Activated T-helper 1 cell treated with anti-CD3 and anti-CD28 coated beads, Interleukin-12 subunit alpha, Interleukin-12 subunit beta, Interleukin-2, Interleukin-4 antibody, amounts not matched to agents 30 ng/mL and 10 ng/mL and 1 ng/mL, durations not matched to agents 14 hours and 24 hours and 36 hours (primary cell): ENCODE measurements at regions not wholly inside any gene's neighbourhood (a gene's known extent, or its start where the extent isn't known, plus 50 kb on each side); places are given as distances from the start of the nearest gene placed in this dataset.

ENCODE experiments used
- DNase-seq: peaks from one replicate; pipeline ENCODE4 v3.0.0; 2021; ENCODE audit warnings: low spot score
- H3K27ac Mint-ChIP-seq: one replicate; pipeline ENCODE4 v1.8.0; 2021; ENCODE audit warnings: mild to moderate bottlenecking, mixed read lengths
- H3K27me3 Mint-ChIP-seq: one replicate; pipeline ENCODE4 v1.8.0; 2022; ENCODE audit warnings: mild to moderate bottlenecking, moderate library complexity, mixed read lengths; ENCODE audit not compliant: insufficient read depth
- H3K36me3 Mint-ChIP-seq: one replicate; pipeline ENCODE4 v1.8.0; 2021; ENCODE audit warnings: low read depth, mixed read lengths
- H3K4me1 Mint-ChIP-seq: one replicate; pipeline ENCODE4 v1.8.0; 2021; ENCODE audit warnings: low read depth, mixed read lengths
- H3K4me3 Mint-ChIP-seq: one replicate; pipeline ENCODE4 v1.8.0; 2021; ENCODE audit warnings: mild to moderate bottlenecking, moderate library complexity, mixed read lengths
- H3K9me3 Mint-ChIP-seq: one replicate; pipeline ENCODE4 v1.8.0; 2021; ENCODE audit warnings: mixed read lengths
- intact Hi-C: fragments of 100-400 bp; cut with micrococcal nuclease; formaldehyde crosslinking; loops from one replicate; pipeline ENCODE4 v1.15.1; 2024

DNA sequence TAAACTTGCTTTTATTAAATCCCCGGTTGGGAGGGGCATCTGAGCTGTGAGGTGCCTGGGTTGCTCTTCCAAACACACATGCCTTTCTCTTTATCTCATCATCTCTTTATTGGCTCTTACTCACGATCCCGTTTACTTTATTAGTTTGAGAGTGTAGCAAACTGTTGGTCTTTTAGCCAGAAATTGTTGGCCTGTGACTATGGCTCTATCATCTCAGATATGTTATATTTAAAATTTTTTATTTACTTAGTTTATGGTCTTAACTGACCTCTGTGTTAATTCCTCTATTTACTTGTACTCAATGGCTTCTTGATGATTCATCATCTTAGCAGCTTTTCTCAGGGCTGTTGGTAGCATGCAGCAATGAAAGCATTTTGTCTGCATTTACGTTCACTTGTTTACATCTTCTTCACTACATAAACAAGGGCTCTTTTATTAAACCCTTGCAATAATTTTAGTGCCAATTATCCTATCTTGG is 408.4 kb downstream of the HRH4 start:
- Mint-ChIP-seq H3K36me3 (no peaks in the 10 kb centered on the region), H3K4me3 (no peak overlapping the region), H3K9me3 (no peaks in the 10 kb centered on the region), H3K27ac (no peak overlapping the region), H3K27me3 (no peaks in the 10 kb centered on the region), H3K4me1 (no peaks in the 10 kb centered on the region)
- intact Hi-C loops: no loop called here
- no peak for DNase-seq

DNA sequence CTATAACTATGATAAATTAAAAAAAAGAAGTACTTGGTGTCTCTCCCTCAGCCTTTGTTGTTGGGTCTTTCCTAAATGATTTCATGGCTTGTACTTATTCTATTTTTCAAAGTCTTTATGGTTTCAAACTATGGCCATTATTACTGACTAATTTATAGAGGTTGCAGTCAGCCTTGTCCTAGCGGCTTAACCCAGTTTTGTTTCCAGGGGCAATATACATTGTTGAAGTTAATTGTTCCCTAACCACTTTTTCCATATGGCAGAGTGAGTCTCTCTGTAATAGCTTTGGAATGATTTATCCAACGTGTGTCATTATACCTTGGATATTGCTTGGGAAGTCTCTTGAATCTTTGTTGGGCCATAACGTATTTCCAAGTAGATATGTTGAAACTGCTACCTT is 408.8 kb downstream of the HRH4 start:
- H3K4me1 Mint-ChIP-seq: no peaks in the 10 kb centered on the region
- no peak overlapping the region for H3K27ac Mint-ChIP-seq
- H3K9me3 Mint-ChIP-seq: no peaks in the 10 kb centered on the region
- no peaks in the 10 kb centered on the region for H3K27me3 Mint-ChIP-seq
- H3K36me3 Mint-ChIP-seq: no peaks in the 10 kb centered on the region
- no peak overlapping the region for H3K4me3 Mint-ChIP-seq
- DNase-seq: no peak
- intact Hi-C loops: no loop called here

DNA sequence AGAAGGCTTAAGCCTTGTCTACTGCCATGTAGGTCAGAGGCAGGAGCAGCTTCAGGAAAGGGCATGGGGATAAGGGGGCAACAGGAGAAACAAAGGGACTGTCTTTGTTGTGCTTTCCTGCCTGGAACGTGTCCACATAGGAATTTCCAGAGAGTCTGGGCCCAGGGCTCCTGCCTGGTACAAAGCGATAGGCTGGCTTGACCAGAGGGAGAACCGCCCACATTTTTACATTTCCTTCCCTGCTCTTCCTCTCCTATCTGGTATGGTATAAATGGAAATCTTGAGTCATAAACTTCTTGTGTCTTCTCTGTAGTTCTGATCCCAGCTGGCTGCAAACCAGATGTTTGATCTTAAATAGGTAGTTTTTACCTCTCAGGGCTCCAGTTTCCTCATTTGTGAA is 414.8 kb downstream of the HRH4 start:
- Mint-ChIP-seq H3K4me1 (no peaks in the 10 kb centered on the region), H3K27ac (no peak overlapping the region), H3K4me3 (no peak overlapping the region), H3K36me3 (no peaks in the 10 kb centered on the region), H3K27me3 (no peaks in the 10 kb centered on the region), H3K9me3 (no peaks in the 10 kb centered on the region)
- no peak for DNase-seq
- intact Hi-C loops: no loop called here

DNA sequence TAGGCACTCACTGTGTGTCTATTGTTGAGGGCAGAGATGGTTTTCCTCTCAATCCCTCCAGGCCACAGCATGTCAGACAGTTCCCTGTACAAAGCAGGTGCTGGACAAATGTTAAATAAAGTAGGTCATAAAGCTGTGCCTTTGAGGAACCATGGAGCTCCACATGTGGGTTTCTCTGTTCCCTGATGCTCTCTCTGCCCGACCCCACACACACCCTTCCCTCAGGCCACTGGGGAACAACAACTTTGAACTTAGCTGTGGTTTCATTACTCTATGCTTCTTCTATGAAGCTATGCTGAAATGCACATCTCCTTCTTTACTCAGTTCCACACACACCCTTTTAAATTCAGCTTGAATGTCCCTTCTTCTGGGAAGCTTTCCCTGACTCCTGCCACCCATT is 415.3 kb downstream of the HRH4 start:
- intact Hi-C loops: no loop called here
- Mint-ChIP-seq H3K9me3 (no peaks in the 10 kb centered on the region), H3K27me3 (no peaks in the 10 kb centered on the region), H3K36me3 (no peaks in the 10 kb centered on the region), H3K4me1 (no peaks in the 10 kb centered on the region), H3K27ac (no peak overlapping the region), H3K4me3 (no peak overlapping the region)
- DNase-seq: no peak

DNA sequence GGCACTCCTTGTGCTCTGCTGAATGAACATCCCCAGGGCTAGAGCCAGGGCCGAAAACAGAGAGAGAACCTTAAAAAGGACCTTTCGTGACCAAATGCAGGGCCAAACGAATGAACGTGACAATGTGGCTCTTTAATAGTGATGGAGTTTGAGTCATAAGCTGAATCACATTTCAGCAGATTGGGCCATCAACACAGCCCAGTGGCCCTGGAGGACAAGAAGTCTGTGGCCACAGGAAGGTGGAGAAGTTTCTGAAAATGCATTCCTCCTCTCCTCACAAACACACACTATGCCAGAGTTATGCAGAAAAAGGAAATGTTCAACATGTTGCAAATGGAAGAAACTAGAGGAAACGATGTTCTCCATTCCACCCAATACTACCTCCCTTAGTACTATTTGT is 415.8 kb downstream of the HRH4 start:
- H3K27me3 Mint-ChIP-seq: no peaks in the 10 kb centered on the region
- intact Hi-C loops: no loop called here
- no peak for DNase-seq
- no peaks in the 10 kb centered on the region for H3K9me3 Mint-ChIP-seq
- H3K27ac Mint-ChIP-seq: no peak overlapping the region
- H3K36me3 Mint-ChIP-seq: no peaks in the 10 kb centered on the region
- H3K4me3 Mint-ChIP-seq: no peak overlapping the region
- H3K4me1 Mint-ChIP-seq: no peaks in the 10 kb centered on the region

DNA sequence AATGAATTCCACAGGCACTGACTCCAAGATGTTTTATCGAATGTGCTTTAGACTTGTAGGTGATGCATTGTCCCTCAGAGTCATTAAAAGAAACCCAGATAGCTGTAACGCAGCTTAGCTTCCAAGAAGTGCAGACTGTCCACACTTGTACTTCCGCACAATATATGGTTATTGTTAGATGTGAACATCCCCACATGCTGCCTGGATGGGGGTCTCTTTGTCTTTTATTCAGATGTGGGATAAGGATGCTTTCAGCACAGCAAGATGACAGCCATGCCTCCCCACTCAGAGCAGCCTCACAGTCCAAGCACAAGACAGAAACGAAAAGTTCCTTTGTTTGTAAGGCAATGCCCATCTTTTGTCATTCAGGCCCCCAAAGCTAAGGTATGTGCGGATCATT is 416.6 kb downstream of the HRH4 start:
- H3K4me3 Mint-ChIP-seq: no peak overlapping the region
- no peaks in the 10 kb centered on the region for H3K27me3 Mint-ChIP-seq
- intact Hi-C loops: no loop called here
- H3K27ac Mint-ChIP-seq: no peak overlapping the region
- no peaks in the 10 kb centered on the region for H3K9me3 Mint-ChIP-seq
- H3K4me1 Mint-ChIP-seq: no peaks in the 10 kb centered on the region
- DNase-seq: no peak
- H3K36me3 Mint-ChIP-seq: no peaks in the 10 kb centered on the region

DNA sequence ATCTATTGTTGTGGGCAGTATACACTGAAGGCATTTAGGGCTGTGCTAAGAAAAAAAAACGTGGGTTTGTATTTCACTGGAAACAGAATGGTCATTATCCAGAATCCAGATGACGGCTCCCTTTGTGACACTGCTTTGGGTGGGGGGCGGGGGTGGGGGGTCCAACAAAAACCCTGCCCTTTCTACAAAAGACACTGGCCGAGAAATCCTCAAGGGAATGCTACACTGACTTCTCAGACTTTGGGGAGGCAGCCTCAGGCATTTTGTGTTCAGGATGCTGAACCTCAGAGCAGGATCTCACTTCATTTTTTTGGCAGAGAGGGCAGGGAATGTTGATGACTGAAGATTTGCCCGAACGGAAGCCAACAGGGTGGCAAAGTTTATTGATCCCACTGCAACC is 417.1 kb downstream of the HRH4 start:
- intact Hi-C loops: no loop called here
- Mint-ChIP-seq H3K9me3 (no peaks in the 10 kb centered on the region), H3K4me3 (no peak overlapping the region), H3K4me1 (no peaks in the 10 kb centered on the region), H3K27ac (no peak overlapping the region), H3K36me3 (no peaks in the 10 kb centered on the region), H3K27me3 (no peaks in the 10 kb centered on the region)
- DNase-seq: no peak

DNA sequence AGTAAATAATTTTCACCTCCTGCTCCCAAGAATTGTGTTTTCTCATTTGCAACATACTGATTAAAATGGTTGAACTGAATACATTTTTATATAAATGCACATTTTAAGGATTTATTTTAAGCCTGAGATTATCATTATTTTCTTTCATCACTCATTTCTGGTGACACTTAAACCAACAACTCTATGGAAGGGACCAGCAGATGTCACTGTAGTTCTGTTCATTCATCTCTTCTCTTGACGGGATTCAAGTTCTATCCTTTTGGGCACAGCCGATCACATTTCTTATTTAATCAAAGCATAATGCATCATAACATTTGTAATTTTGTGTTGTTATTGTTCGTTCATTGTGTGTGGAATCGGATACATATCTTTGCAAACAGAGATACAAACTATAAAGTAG is 417.9 kb downstream of the HRH4 start:
- Mint-ChIP-seq H3K36me3 (no peaks in the 10 kb centered on the region), H3K27me3 (no peaks in the 10 kb centered on the region), H3K4me1 (no peaks in the 10 kb centered on the region), H3K4me3 (no peak overlapping the region), H3K9me3 (no peaks in the 10 kb centered on the region), H3K27ac (no peak overlapping the region)
- no peak for DNase-seq
- intact Hi-C loops: no loop called here

DNA sequence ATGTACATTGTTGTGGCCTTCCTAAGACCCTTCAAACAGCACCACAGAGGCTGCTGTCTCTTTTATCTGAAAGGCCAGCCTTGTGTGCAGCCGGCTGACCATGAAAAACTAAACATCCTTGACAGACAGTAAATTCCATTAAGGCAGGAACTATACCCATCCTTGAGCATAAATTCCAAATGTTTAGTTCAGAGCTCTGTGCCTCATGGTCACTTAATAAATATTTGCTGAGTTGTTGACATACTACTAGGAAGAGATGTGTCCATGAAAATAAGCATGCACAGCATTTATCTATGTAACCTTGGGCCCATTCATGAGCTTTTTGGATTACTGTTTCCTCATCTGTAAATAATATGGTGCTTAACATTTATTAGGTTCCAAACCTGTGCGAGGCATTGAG is 424.8 kb downstream of the HRH4 start:
- no peaks in the 10 kb centered on the region for H3K36me3 Mint-ChIP-seq
- H3K27ac Mint-ChIP-seq: no peak overlapping the region
- intact Hi-C loops: no loop called here
- H3K27me3 Mint-ChIP-seq: no peaks in the 10 kb centered on the region
- no peaks in the 10 kb centered on the region for H3K4me1 Mint-ChIP-seq
- DNase-seq: no peak
- no peaks in the 10 kb centered on the region for H3K9me3 Mint-ChIP-seq
- H3K4me3 Mint-ChIP-seq: no peak overlapping the region

DNA sequence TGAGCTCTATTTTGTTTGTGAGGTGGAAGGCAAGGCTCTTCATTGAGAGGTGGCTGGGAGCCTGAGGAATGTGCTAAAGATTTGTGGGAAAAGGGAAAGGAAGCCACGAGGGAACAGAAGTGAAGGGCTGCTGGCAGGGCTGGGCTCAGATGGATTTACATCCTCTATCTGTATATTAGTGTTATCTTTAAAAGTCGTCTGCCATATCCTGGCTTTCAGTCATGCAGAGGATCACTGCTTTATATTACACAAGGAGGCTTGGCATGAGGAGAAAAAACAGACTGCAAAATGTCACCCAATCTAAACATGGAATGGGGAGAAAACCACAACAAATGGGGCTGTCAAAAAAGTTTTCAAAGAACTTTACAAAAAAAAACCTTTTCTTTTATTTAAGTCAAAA is 434.4 kb downstream of the HRH4 start:
- intact Hi-C loops: no loop called here
- no peak for DNase-seq
- Mint-ChIP-seq H3K36me3 (no peaks in the 10 kb centered on the region), H3K9me3 (no peaks in the 10 kb centered on the region), H3K4me3 (no peak overlapping the region), H3K27ac (no peak overlapping the region), H3K27me3 (no peaks in the 10 kb centered on the region), H3K4me1 (no peaks in the 10 kb centered on the region)

DNA sequence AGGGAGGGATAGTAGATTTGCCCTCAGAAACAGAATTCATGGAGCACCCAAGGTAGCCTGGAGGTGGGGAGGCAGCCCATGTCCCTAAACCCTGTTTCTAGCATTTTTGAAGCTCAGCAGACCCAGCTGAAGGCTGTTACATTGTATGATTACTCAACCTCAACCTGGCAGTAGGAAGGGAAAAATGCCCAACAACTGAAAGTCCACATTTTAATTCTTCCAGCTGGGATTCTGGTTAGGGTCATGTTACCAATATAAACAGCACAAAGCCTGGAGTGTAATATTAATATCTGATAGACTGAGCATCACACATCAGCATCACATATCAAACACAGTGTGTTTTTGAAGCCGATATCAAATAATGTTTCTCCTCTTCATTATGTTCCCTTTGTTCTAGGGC is 437.0 kb downstream of the HRH4 start:
- Mint-ChIP-seq H3K27me3 (no peaks in the 10 kb centered on the region), H3K36me3 (no peaks in the 10 kb centered on the region), H3K4me3 (no peak overlapping the region), H3K9me3 (peaks cover 6% of the 10 kb centered on the region), H3K27ac (no peak overlapping the region), H3K4me1 (no peaks in the 10 kb centered on the region)
- intact Hi-C loops: no loop called here
- DNase-seq: no peak

DNA sequence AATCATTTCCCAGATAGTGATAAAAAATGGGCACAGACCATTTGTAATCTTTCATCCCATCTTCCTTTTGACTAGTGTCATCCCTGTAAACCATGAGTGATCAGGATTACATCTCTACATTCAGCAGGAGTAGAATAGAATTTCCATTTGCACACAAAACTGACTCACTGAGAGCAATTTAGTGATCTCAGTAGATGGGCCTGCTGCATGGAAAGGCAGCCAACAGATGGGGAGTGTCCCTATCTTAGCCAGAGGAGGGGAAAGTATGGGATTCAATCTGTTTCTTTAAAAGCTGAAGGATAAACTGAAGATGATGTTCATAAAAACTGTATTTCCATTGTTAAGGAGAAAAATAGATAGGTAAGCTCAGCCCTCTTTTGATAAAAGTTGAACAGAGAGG is 441.7 kb downstream of the ZNF521 start:
- intact Hi-C loops: no loop called here
- Mint-ChIP-seq H3K4me1 (no peaks in the 10 kb centered on the region), H3K4me3 (no peak overlapping the region), H3K27ac (no peak overlapping the region), H3K36me3 (no peaks in the 10 kb centered on the region), H3K27me3 (peaks cover 3% of the 10 kb centered on the region), H3K9me3 (no peaks in the 10 kb centered on the region)
- no peak for DNase-seq

DNA sequence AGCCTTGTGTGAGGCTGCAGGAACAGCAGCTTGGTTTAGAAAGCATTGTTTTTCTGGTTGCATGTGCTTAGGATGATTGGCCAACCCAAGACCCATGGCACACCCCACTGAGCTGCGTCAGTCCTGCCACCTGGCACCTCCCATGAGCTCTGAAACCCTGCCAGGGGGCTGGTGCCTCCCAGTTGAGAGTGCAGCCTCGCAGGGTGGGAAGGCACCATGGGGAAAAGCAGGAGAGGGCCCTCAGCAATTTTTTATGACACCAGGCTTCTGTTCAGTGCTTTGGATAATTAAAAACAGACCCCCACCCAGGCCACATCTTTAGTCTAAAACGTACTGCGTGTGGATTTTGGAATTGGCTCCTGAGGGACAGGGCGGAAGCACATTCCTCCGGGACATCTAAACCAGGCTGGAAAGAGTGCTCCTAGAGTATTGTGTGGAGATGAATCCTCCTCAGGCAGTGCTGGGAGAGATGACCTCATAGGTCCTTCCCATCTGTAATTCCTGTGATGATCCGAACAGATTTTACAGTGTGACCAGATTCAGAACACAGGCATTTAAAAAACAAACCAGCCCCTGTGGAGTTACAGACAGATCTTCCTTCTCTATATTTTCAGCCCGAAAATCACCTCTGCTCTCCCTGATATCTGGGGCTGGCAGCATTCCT is 438.3 kb downstream of the ZNF521 start:
- no peaks in the 10 kb centered on the region for H3K36me3 Mint-ChIP-seq
- intact Hi-C loops: no loop called here
- DNase-seq: no peak
- H3K27ac Mint-ChIP-seq: no peak overlapping the region
- H3K4me3 Mint-ChIP-seq: no peak overlapping the region
- no peaks in the 10 kb centered on the region for H3K9me3 Mint-ChIP-seq
- H3K4me1 Mint-ChIP-seq: no peaks in the 10 kb centered on the region
- peaks cover 3% of the 10 kb centered on the region for H3K27me3 Mint-ChIP-seq

DNA sequence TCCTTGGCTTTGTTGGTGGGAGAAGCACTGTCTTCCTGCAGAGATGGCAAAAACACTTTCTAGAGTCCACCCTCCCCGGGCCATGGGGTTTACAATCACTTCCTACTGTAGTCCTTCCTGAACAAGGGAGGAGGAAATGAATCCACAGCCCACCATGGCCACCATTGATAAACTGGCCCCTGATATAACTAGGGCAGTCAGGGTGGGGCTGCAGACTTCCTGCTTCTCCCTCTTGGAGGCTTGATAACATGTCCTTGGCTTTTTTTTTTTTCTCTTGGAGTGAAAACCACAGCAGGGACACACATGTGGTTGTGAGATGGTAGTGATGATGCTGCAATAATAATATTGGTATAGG is 437.8 kb downstream of the ZNF521 start:
- H3K4me1 Mint-ChIP-seq: no peaks in the 10 kb centered on the region
- intact Hi-C loops: no loop called here
- H3K9me3 Mint-ChIP-seq: no peaks in the 10 kb centered on the region
- DNase-seq: no peak
- no peak overlapping the region for H3K27ac Mint-ChIP-seq
- H3K36me3 Mint-ChIP-seq: no peaks in the 10 kb centered on the region
- no peak overlapping the region for H3K4me3 Mint-ChIP-seq
- H3K27me3 Mint-ChIP-seq: peaks cover 3% of the 10 kb centered on the region
